HCT116 (cell line): ENCODE measurements at regions not wholly inside any gene's neighbourhood (a gene's known extent, or its start where the extent isn't known, plus 50 kb on each side); places are given as distances from the start of the nearest gene placed in this dataset.

Source experiments
- ATAC-seq: fragments of 200-7000 bp; cut with Tn5 transposase; 2 replicates; pipeline ENCODE4 v1.9.1; 2020; ENCODE audit warnings: mild to moderate bottlenecking, moderate library complexity
- BruUV-seq: library from RNA; stranded (reverse); fragments of 400-500 nt; replicated peaks from 2 replicates; lab custom pipeline; 2021; lab: Mats Ljungman, UMichigan
- CTCF ChIA-PET: fragments of 300-600 bp; sonication (Branson Sonifier 250); formaldehyde crosslinking; loops from one replicate; lab custom pipeline; 2021; ENCODE audit warnings: antibody characterized with exemption; lab: Charles Lee
- POLR2A ChIA-PET: fragments of 300-600, 350-600 bp; sonication (Branson Sonifier 250); formaldehyde crosslinking; loops from one replicate; lab custom pipeline; 2021; ENCODE audit warnings: antibody characterized with exemption; lab: Charles Lee
- RAD21 ChIA-PET, 2 experiments: fragments of 300-600 bp; sonication (Branson Sonifier 250); formaldehyde crosslinking; loops; one replicate each; lab custom pipeline; 2023; ENCODE audit warnings: low total read pairs in 2 of 2; ENCODE audit not compliant: uncharacterized antibody in 2 of 2, unreplicated experiment in 2 of 2, low non-redundant PET in 1 of 2; lab: Charles Lee
- DNase-seq: peaks from one replicate; pipeline ENCODE4 v3.0.0-alpha.2; 2010; ENCODE audit warnings: low read depth, low spot score
- H2AFZ ChIP-seq: fragments of 200-600 bp; shearing (Covaris generic), sonication (generic); 2 replicates; pipeline ENCODE4 v1.6.1; 2017; ENCODE audit warnings: low read depth, mixed run types, mixed read lengths, antibody characterized with exemption, low read length; ENCODE audit not compliant: poor library complexity, severe bottlenecking
- H3K27ac ChIP-seq: 2 replicates; pipeline ENCODE4 v1.5.1; 2012; ENCODE audit warnings: low read depth, low read length
- H3K27me3 ChIP-seq: fragments of 200-600 bp; sonication (generic); 2 replicates; pipeline ENCODE4 v1.6.1; 2016; ENCODE audit warnings: mixed run types, low read length, mixed read lengths; ENCODE audit not compliant: insufficient read depth
- H3K36me3 ChIP-seq, 2 experiments: fragments of 200-500 bp in 1 of 2; fragments of 200-600 bp in 1 of 2; sonication (Bioruptor generic) in 1 of 2; sonication (generic) in 1 of 2; 2 replicates each; pipeline versions ENCODE4 v1.5.1 to v1.6.1; 2014 to 2016; ENCODE audit warnings: low read length in 2 of 2, inconsistent platforms in 1 of 2, mixed read lengths in 1 of 2, mixed run types in 1 of 2; ENCODE audit not compliant: insufficient read depth in 2 of 2, control insufficient read depth in 1 of 2
- H3K4me1 ChIP-seq, 2 experiments: fragments of 200-600 bp in 1 of 2; sonication (generic) in 1 of 2; 2 replicates each; pipeline versions ENCODE4 v1.5.1 to v1.6.1; 2012 to 2017; ENCODE audit warnings: low read length in 2 of 2, inconsistent platforms in 1 of 2, mild to moderate bottlenecking in 1 of 2, mixed read lengths in 1 of 2, mixed run types in 1 of 2, moderate library complexity in 1 of 2; ENCODE audit not compliant: insufficient read depth in 2 of 2, control insufficient read depth in 1 of 2
- H3K4me2 ChIP-seq: fragments of 200-600 bp; sonication (generic); 2 replicates; pipeline ENCODE4 v1.6.1; 2017; ENCODE audit warnings: mixed run types, low read length, mixed read lengths
- H3K4me3 ChIP-seq, 2 experiments: fragments of 200-600 bp in 1 of 2; sonication (generic) in 1 of 2; replicated peaks in 1 of 2; 2 replicates each; pipeline ENCODE4 v1.5.1; 2011 to 2016; ENCODE audit warnings: low read length in 2 of 2, control low read depth in 1 of 2, low read depth in 1 of 2, mild to moderate bottlenecking in 1 of 2, mixed read lengths in 1 of 2, mixed run types in 1 of 2
- H3K79me2 ChIP-seq: fragments of 200-600 bp; sonication (generic); 2 replicates; pipeline ENCODE4 v1.6.1; 2017; ENCODE audit warnings: mild to moderate bottlenecking, mixed run types, low read length, moderate library complexity, mixed read lengths; ENCODE audit not compliant: insufficient read depth
- H3K9ac ChIP-seq: fragments of 200-600 bp; sonication (generic); 2 replicates; pipeline ENCODE4 v1.6.1; 2016; ENCODE audit warnings: low read length, mixed read lengths
- H3K9me2 ChIP-seq: fragments of 200-600 bp; sonication (generic), shearing (Covaris generic); 2 replicates; pipeline ENCODE4 v1.6.1; 2017; ENCODE audit warnings: mixed run types, mild to moderate bottlenecking, moderate library complexity; ENCODE audit not compliant: insufficient read depth
- H3K9me3 ChIP-seq, 2 experiments: fragments of 200-500 bp in 1 of 2; fragments of 200-600 bp in 1 of 2; sonication (Bioruptor generic) in 1 of 2; sonication (generic) in 1 of 2; 2 replicates each; pipeline ENCODE4 v1.6.1; 2014 to 2017; ENCODE audit warnings: low read length in 2 of 2, mixed read lengths in 2 of 2, inconsistent platforms in 1 of 2, low read depth in 1 of 2, mild to moderate bottlenecking in 1 of 2, mixed run types in 1 of 2, moderate library complexity in 1 of 2; ENCODE audit not compliant: control insufficient read depth in 1 of 2, insufficient read depth in 1 of 2
- H4K20me1 ChIP-seq: fragments of 200-600 bp; sonication (generic), shearing (Covaris generic); 2 replicates; pipeline ENCODE4 v1.6.1; 2017; ENCODE audit warnings: mixed run types, mild to moderate bottlenecking, moderate library complexity; ENCODE audit not compliant: insufficient read depth
- CBX3 ChIP-seq: IDR thresholded peaks from 2 replicates; pipeline ENCODE4 v1.6.1; 2012; ENCODE audit warnings: low read depth
- CEBPB ChIP-seq: IDR thresholded peaks from 2 replicates; pipeline ENCODE4 v1.6.1; 2012; ENCODE audit warnings: low read depth
- EGR1 ChIP-seq: IDR thresholded peaks from 2 replicates; pipeline ENCODE4 v1.6.1; 2012; ENCODE audit warnings: low read depth
- ELF1 ChIP-seq: IDR thresholded peaks from 2 replicates; pipeline ENCODE4 v1.6.1; 2012; ENCODE audit warnings: low read depth, borderline replicate concordance
- EZH2 ChIP-seq: fragments of 200-600 bp; sonication (generic); IDR thresholded peaks from 2 replicates; pipeline ENCODE4 v1.6.1; 2017; ENCODE audit warnings: antibody characterized with exemption, mixed run types
- EZH2phosphoT487 ChIP-seq: fragments of 200-600 bp; IDR thresholded peaks from 2 replicates; pipeline ENCODE4 v1.6.1; 2018; ENCODE audit warnings: antibody characterized with exemption, borderline replicate concordance
- JUND ChIP-seq: IDR thresholded peaks from 2 replicates; pipeline ENCODE4 v1.6.1; 2012
- MAX ChIP-seq: IDR thresholded peaks from 2 replicates; pipeline ENCODE4 v1.6.1; 2012
- POLR2AphosphoS5 ChIP-seq: IDR thresholded peaks from 2 replicates; pipeline ENCODE4 v1.6.1; 2011; ENCODE audit warnings: mild to moderate bottlenecking, low read depth, low read length, moderate library complexity
- RAD21 ChIP-seq: IDR thresholded peaks from 2 replicates; pipeline ENCODE4 v1.6.1; 2012; ENCODE audit warnings: low read depth, mild to moderate bottlenecking
- REST ChIP-seq: IDR thresholded peaks from 2 replicates; pipeline ENCODE4 v1.6.1; 2012; ENCODE audit warnings: low read depth
- SIN3A ChIP-seq: IDR thresholded peaks from 2 replicates; pipeline ENCODE4 v1.6.1; 2012; ENCODE audit warnings: low read depth
- SP1 ChIP-seq: IDR thresholded peaks from 2 replicates; pipeline ENCODE4 v1.6.1; 2012; ENCODE audit warnings: low read depth
- YY1 ChIP-seq: IDR thresholded peaks from 2 replicates; pipeline ENCODE4 v1.6.1; 2011; ENCODE audit warnings: low read length, low read depth, moderate library complexity, mild to moderate bottlenecking; ENCODE audit not compliant: insufficient replicate concordance; ENCODE audit errors: extremely low read depth
- ZBTB33 ChIP-seq: IDR thresholded peaks from 2 replicates; pipeline ENCODE4 v1.6.1; 2011; ENCODE audit warnings: mild to moderate bottlenecking, low read length, moderate library complexity; ENCODE audit not compliant: insufficient replicate concordance; ENCODE audit errors: extremely low read depth
- ZNF274 ChIP-seq: fragments of 200-500 bp; sonication (Bioruptor generic); IDR thresholded peaks from 2 replicates; pipeline ENCODE4 v1.6.1; 2014; ENCODE audit warnings: mild to moderate bottlenecking, low read depth, low read length, inconsistent platforms
- intact Hi-C: fragments of 100-400 bp; cut with micrococcal nuclease; formaldehyde crosslinking; loops from 2 replicates; pipeline ENCODE4 v1.10.0; 2022

- TF ChIP-seq ZBTB33 (no peak), SP1 (no peak), SIN3A (no peak), JUND (no peak), EZH2 (no peak), CBX3 (no peak), MAX (no peak), RAD21 (no peak), EGR1 (no peak)
- Histone ChIP-seq H2AFZ (no peak overlapping the region), H3K36me3 (no peaks in the 10 kb centered on the region), H3K4me3 (no peak overlapping the region), H3K9ac (no peak overlapping the region), H3K9me2 (no peaks in the 10 kb centered on the region), H3K4me2 (no peak overlapping the region), H3K9me3 (no peaks in the 10 kb centered on the region), H4K20me1 (no peaks in the 10 kb centered on the region), H3K79me2 (no peaks in the 10 kb centered on the region), H3K27me3 (0 out of 2 replicates have a peak, but pooled peaks cover 8% of the 10 kb centered on the region), H3K27ac (no peak overlapping the region), H3K4me1 (peaks cover 3 to 4% of the 10 kb centered on the region in 2 experiments)
- POLR2A ChIA-PET = no interaction called here
- no peak for DNase-seq
- no peak for ATAC-seq
- intact Hi-C loops = no loop called here
- RAD21 ChIA-PET = no interaction called here
- no TSS peak for BruUV-seq
- CTCF ChIA-PET = no interaction called here
Observed at GRCh38 chr2:136230464-136230863, 112.5 kb upstream of the CXCR4 start.

- Histone ChIP-seq H3K36me3 (no peaks in the 10 kb centered on the region), H2AFZ (no peak overlapping the region), H3K4me2 (no peak overlapping the region), H3K9ac (no peak overlapping the region), H3K27me3 (0 out of 2 replicates have a peak, but pooled peaks cover 7% of the 10 kb centered on the region), H3K9me3 (no peaks in the 10 kb centered on the region), H3K9me2 (no peaks in the 10 kb centered on the region), H4K20me1 (no peaks in the 10 kb centered on the region), H3K79me2 (no peaks in the 10 kb centered on the region), H3K4me1 (no peaks in the 10 kb centered on the region), H3K27ac (no peak overlapping the region), H3K4me3 (no peak overlapping the region)
- no peak for ATAC-seq
- no peak for DNase-seq
- RAD21 ChIA-PET = no interaction called here
- intact Hi-C loops = no loop called here
- no TSS peak for BruUV-seq
- POLR2A ChIA-PET = no interaction called here
- CTCF ChIA-PET = no interaction called here
- TF ChIP-seq ELF1 (no peak), YY1 (no peak), EZH2phosphoT487 (no peak), EZH2 (no peak), POLR2AphosphoS5 (no peak), EGR1 (no peak), ZNF274 (no peak), CEBPB (no peak), CBX3 (no peak), REST (no peak), SIN3A (no peak)
Observed at GRCh38 chr2:136226903-136227302, 109.0 kb upstream of the CXCR4 start.
